ENCODE measurements at regions not wholly inside any gene's neighbourhood (a gene's known extent, or its start where the extent isn't known, plus 50 kb on each side); places are given as distances from the start of the nearest gene placed in this dataset.
"Not testable (repeated sequence)": the region's sequence is repeated elsewhere in the genome, so short reads cannot be mapped to it uniquely, and the experiment has no call there.

- not testable (repeated sequence) for DNase-seq
Observed at GRCh38 chr13:58385336-58385735, 753.8 kb downstream of the PCDH17 start.

- DNase-seq: no peak
Observed at GRCh38 chr13:58397596-58398387, 766.2 kb downstream of the PCDH17 start.

- DNase-seq: no peak
Observed at GRCh38 chr13:58399263-58399662, 767.7 kb downstream of the PCDH17 start.

GRCh38 chr13:58406545-58406944, 775.0 kb downstream of the PCDH17 start:
- no peak for DNase-seq

GRCh38 chr13:58429917-58430316, 798.4 kb downstream of the PCDH17 start:
- DNase-seq: no peak

GRCh38 chr13:58434943-58435342, 803.4 kb downstream of the PCDH17 start:
- DNase-seq: no peak

GRCh38 chr13:58437427-58437826, 805.9 kb downstream of the PCDH17 start:
- no peak for DNase-seq

- no peak for DNase-seq
Observed at GRCh38 chr13:58446979-58447378, 815.4 kb downstream of the PCDH17 start.

- DNase-seq: no peak
Observed at GRCh38 chr13:58452123-58452623, 820.6 kb downstream of the PCDH17 start.

- no peak for DNase-seq
Observed at GRCh38 chr13:58455094-58455493, 823.5 kb downstream of the PCDH17 start.

- DNase-seq: no peak
Observed at GRCh38 chr13:58461217-58461616, 829.7 kb downstream of the PCDH17 start.

GRCh38 chr13:58463841-58464240, 832.3 kb downstream of the PCDH17 start:
- DNase-seq: no peak

- DNase-seq: no peak
Observed at GRCh38 chr13:58467176-58467575, 835.6 kb downstream of the PCDH17 start.

GRCh38 chr13:58472483-58472882, 840.9 kb downstream of the PCDH17 start:
- DNase-seq: no peak

- no peak for DNase-seq
Observed at GRCh38 chr13:58474581-58474980, 843.0 kb downstream of the PCDH17 start.

GRCh38 chr13:58476206-58476918, 844.8 kb downstream of the PCDH17 start:
- no peak for DNase-seq

GRCh38 chr13:58478858-58479257, 847.3 kb downstream of the PCDH17 start:
- no peak for DNase-seq

GRCh38 chr13:58480061-58480460, 848.5 kb downstream of the PCDH17 start:
- DNase-seq: no peak

GRCh38 chr13:58488251-58488650, 856.7 kb downstream of the PCDH17 start:
- no peak for DNase-seq

GRCh38 chr13:58495668-58496067, 864.1 kb downstream of the PCDH17 start:
- DNase-seq: no peak

GRCh38 chr13:58500938-58501337, 869.4 kb downstream of the PCDH17 start:
- no peak for DNase-seq

- DNase-seq: not testable (repeated sequence)
Observed at GRCh38 chr13:58504202-58504700, 872.7 kb downstream of the PCDH17 start.

GRCh38 chr13:58505262-58505920, 873.8 kb downstream of the PCDH17 start:
- not testable (repeated sequence) for DNase-seq

All from hematopoietic multipotent progenitor cell treated with erythropoietin and hydrocortisone succinate and interleukin-3 and kit ligand, for 6 days (in vitro differentiated cells).